HG03378 (cell line): ENCODE measurements at regions not wholly inside any gene's neighbourhood (a gene's known extent, or its start where the extent isn't known, plus 50 kb on each side); places are given as distances from the start of the nearest gene placed in this dataset.

Source experiments
- ATAC-seq: cut with Tn5 transposase; IDR thresholded peaks from one replicate; pipeline ENCODE4 v1.9.1; 2021; ENCODE audit warnings: mild to moderate bottlenecking, moderate library complexity; ENCODE audit not compliant: unreplicated experiment

GRCh38 chr16:55949518-55949917 is 74.3 kb upstream of the CES5A start:
- ATAC-seq: no peak

GRCh38 chr16:55948230-55948629 is 73.1 kb upstream of the CES5A start:
- ATAC-seq: no peak

GRCh38 chr16:55947366-55947765 is 72.2 kb upstream of the CES5A start:
- ATAC-seq: no peak

- ATAC-seq: no peak
These were observed 69.2 kb upstream of the CES5A start for GRCh38 chr16:55944377-55944802.

GRCh38 chr16:55943267-55943666 is 68.1 kb upstream of the CES5A start:
- no peak for ATAC-seq

GRCh38 chr16:55942821-55943220 is 67.6 kb upstream of the CES5A start:
- no peak for ATAC-seq

- no peak for ATAC-seq
These were observed 66.4 kb upstream of the CES5A start for GRCh38 chr16:55941552-55941951.

- no peak for ATAC-seq
These were observed 63.0 kb upstream of the CES5A start for GRCh38 chr16:55938126-55938525.

GRCh38 chr16:55933038-55933437 is 57.9 kb upstream of the CES5A start:
- no peak for ATAC-seq

- no peak for ATAC-seq
These were observed 54.9 kb upstream of the CES5A start for GRCh38 chr16:55930036-55930435.

- no peak for ATAC-seq
These were observed 54.0 kb upstream of the CES5A start for GRCh38 chr16:55929181-55929580.

- no peak for ATAC-seq
These were observed 50.1 kb upstream of the CES5A start for GRCh38 chr16:55925242-55925641.
